ENCODE measurements at regions not wholly inside any gene's neighbourhood (a gene's known extent, or its start where the extent isn't known, plus 50 kb on each side); places are given as distances from the start of the nearest gene placed in this dataset.

DNA sequence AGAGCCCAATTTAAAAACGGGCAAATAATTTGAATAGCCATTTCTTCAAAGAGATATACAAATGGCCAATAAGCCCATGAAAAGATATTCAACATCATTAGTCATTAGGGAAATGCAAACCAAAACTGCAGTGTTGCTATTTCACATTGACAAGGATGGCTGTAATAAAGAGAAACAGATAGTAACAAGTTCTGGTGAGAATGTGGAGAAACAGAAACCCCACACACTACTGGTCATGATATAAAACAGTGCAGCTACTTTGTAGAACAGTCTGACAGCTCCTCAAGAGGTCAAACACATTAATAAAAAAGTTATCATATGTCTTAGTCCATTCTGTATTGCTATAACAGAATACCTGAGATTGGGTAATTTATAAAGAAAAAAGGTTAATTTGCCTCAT lies 237.0 kb upstream of the GRAMD2B start:
- Histone ChIP-seq H3K9me3 (no peaks in the 10 kb centered on the region), H3K27me3 (no peaks in the 10 kb centered on the region), H3K4me1 (no peaks in the 10 kb centered on the region), H3K36me3 (no peaks in the 10 kb centered on the region), H3K27ac (no peak overlapping the region), H3K4me3 (no peak overlapping the region)
- DNase-seq: no peak
- TF ChIP-seq, protein P1, sequence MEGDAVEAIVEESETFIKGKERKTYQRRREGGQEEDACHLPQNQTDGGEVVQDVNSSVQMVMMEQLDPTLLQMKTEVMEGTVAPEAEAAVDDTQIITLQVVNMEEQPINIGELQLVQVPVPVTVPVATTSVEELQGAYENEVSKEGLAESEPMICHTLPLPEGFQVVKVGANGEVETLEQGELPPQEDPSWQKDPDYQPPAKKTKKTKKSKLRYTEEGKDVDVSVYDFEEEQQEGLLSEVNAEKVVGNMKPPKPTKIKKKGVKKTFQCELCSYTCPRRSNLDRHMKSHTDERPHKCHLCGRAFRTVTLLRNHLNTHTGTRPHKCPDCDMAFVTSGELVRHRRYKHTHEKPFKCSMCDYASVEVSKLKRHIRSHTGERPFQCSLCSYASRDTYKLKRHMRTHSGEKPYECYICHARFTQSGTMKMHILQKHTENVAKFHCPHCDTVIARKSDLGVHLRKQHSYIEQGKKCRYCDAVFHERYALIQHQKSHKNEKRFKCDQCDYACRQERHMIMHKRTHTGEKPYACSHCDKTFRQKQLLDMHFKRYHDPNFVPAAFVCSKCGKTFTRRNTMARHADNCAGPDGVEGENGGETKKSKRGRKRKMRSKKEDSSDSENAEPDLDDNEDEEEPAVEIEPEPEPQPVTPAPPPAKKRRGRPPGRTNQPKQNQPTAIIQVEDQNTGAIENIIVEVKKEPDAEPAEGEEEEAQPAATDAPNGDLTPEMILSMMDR (IDR thresholded peaks at IDR 0.05 in 4 of 5, conservative IDR thresholded peaks at IDR 0.05 in 1 of 5): no peak
- TF ChIP-seq POLR2A (IDR thresholded peaks at IDR 0.05): no peak
- no peak for ATAC-seq
- in situ Hi-C loops (cut with MboI; ENCODE audit: low sequenced_read_pairs in 4 of 4): no loop called here
- intact Hi-C loops (cut with DNase I; ENCODE audit: low total_unique reads): no loop called here

- H3K9me3 ChIP-seq: no peaks in the 10 kb centered on the region
- TF ChIP-seq, protein P1 (IDR thresholded peaks at IDR 0.05 in 4 of 5, conservative IDR thresholded peaks at IDR 0.05 in 1 of 5): no peak
- no peak for TF ChIP-seq POLR2A (IDR thresholded peaks at IDR 0.05)
- no peaks in the 10 kb centered on the region for H3K27me3 ChIP-seq
- intact Hi-C loops (cut with DNase I; ENCODE audit: low total_unique reads): no loop called here
- no peak overlapping the region for H3K27ac ChIP-seq
- H3K4me3 ChIP-seq: no peak overlapping the region
- DNase-seq: no peak
- in situ Hi-C loops (cut with MboI; ENCODE audit: low sequenced_read_pairs in 4 of 4): no loop called here
- no peaks in the 10 kb centered on the region for H3K36me3 ChIP-seq
- no peaks in the 10 kb centered on the region for H3K4me1 ChIP-seq
- no peak for ATAC-seq
These were observed 234.4 kb upstream of the GRAMD2B start for GRCh38 chr5:126188804-126189203.

DNA sequence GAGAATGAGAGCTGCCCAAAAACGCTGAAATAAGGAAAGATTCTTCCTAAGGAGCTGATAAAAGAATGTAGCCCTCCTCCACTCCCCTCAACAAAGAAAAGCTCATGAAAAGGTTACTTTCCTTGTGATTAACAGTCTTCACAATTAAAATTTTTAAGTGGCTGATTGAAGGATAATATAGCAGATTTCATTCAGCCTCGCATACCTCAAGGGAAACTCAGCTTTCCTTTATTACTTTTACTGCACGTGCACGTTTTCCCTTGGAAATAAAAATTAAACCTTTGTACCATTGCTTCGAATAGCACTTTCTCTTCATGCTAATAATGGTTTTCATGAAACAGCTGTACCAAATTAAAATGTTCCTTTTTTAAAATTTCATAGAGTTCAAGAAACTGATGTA lies 234.0 kb upstream of the GRAMD2B start:
- TF ChIP-seq POLR2A (IDR thresholded peaks at IDR 0.05): no peak
- TF ChIP-seq, protein P1 (IDR thresholded peaks at IDR 0.05 in 4 of 5, conservative IDR thresholded peaks at IDR 0.05 in 1 of 5): no peak
- DNase-seq: no peak
- intact Hi-C loops (cut with DNase I; ENCODE audit: low total_unique reads) (no loop called here), in situ Hi-C loops (cut with MboI; ENCODE audit: low sequenced_read_pairs in 4 of 4) (no loop called here)
- no peak for ATAC-seq
- no peaks in the 10 kb centered on the region for H3K36me3 ChIP-seq
- H3K4me3 ChIP-seq: no peak overlapping the region
- no peaks in the 10 kb centered on the region for H3K9me3 ChIP-seq
- H3K27me3 ChIP-seq: no peaks in the 10 kb centered on the region
- no peaks in the 10 kb centered on the region for H3K4me1 ChIP-seq
- no peak overlapping the region for H3K27ac ChIP-seq

DNA sequence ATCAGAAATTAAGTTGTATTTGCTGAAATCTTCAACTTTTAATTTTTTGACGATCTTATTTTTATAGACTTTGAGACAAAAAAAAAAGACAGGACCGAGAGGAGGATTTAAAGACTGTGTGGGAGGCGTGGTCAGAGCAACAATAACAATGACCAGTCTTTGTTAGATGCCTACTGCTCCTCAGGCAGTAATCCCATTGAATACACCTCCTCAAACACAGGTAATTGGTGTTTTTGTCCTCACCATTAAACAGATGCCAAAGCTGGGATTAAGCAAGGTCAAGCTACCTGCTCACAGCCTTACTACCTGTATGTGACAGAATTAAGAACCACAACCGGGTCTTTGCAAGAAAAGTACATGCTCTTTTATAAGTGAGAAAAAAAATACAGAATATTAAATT lies 233.3 kb upstream of the GRAMD2B start:
- H3K36me3 ChIP-seq: no peaks in the 10 kb centered on the region
- no peaks in the 10 kb centered on the region for H3K4me1 ChIP-seq
- no peak overlapping the region for H3K4me3 ChIP-seq
- no peak overlapping the region for H3K27ac ChIP-seq
- no peak for DNase-seq
- H3K27me3 ChIP-seq: no peaks in the 10 kb centered on the region
- intact Hi-C loops (cut with DNase I; ENCODE audit: low total_unique reads) (no loop called here), in situ Hi-C loops (cut with MboI; ENCODE audit: low sequenced_read_pairs in 4 of 4) (no loop called here)
- H3K9me3 ChIP-seq: no peaks in the 10 kb centered on the region
- no peak for TF ChIP-seq POLR2A (IDR thresholded peaks at IDR 0.05)
- TF ChIP-seq, protein P1 (IDR thresholded peaks at IDR 0.05 in 4 of 5, conservative IDR thresholded peaks at IDR 0.05 in 1 of 5): no peak
- ATAC-seq: no peak

DNA sequence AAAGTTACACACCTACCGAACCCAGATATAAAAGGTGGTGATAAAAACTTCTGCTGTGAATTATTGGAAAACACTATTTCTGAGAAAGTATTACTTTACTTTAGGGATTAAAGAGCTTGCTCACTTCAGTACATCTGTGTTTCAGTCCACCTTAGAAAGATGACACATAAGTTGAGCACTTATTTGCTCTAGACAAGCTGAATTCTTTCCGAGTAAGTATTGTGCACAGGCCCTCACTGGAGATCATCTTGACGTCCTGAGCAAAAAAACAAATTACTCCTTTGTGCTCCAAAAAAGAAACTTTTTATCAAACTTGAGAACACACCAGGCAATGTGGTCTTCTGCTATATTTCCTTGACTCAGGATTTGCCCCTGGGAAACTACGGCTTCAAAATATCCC lies 231.0 kb upstream of the GRAMD2B start:
- DNase-seq (no peak), ATAC-seq (no peak)
- Histone ChIP-seq H3K4me3 (no peak overlapping the region), H3K36me3 (no peaks in the 10 kb centered on the region), H3K4me1 (no peaks in the 10 kb centered on the region), H3K27me3 (no peaks in the 10 kb centered on the region), H3K27ac (no peak overlapping the region), H3K9me3 (no peaks in the 10 kb centered on the region)
- TF ChIP-seq, protein P1 (IDR thresholded peaks at IDR 0.05 in 4 of 5, conservative IDR thresholded peaks at IDR 0.05 in 1 of 5): no peak
- no peak for TF ChIP-seq POLR2A (IDR thresholded peaks at IDR 0.05)
- intact Hi-C loops (cut with DNase I; ENCODE audit: low total_unique reads) (no loop called here), in situ Hi-C loops (cut with MboI; ENCODE audit: low sequenced_read_pairs in 4 of 4) (no loop called here)

Data from gastrocnemius medialis (tissue), 4 donors.